Hematopoietic multipotent progenitor cell treated with erythropoietin and hydrocortisone succinate and interleukin-3 and kit ligand, for 4 days (in vitro differentiated cells): ENCODE measurements at regions not wholly inside any gene's neighbourhood (a gene's known extent, or its start where the extent isn't known, plus 50 kb on each side); places are given as distances from the start of the nearest gene placed in this dataset.

Source experiments
- DNase-seq: peaks from one replicate; pipeline ENCODE4 v3.0.0-alpha.2; 2015

DNA sequence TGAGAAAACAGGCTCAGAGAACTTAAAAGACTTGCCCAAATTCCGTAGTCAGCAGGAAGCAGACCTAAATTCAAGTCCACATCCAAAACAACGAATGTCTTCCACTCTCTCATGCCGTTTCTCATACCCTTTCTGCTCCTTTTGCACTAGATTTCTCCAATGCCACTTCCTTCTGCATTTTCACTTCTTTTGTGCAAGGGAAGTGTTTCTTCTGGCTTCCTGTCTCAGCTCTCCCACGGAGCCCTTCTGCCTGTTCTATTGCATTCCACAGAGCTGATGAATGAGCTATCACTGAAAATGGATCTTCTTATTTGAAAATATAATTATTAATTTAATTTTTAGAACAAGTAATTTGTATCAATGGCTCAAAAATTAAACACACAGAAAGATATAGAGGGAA, 56.1 kb upstream of the STK24 start:
- peak; percentile 34 for DNase-seq

DNA sequence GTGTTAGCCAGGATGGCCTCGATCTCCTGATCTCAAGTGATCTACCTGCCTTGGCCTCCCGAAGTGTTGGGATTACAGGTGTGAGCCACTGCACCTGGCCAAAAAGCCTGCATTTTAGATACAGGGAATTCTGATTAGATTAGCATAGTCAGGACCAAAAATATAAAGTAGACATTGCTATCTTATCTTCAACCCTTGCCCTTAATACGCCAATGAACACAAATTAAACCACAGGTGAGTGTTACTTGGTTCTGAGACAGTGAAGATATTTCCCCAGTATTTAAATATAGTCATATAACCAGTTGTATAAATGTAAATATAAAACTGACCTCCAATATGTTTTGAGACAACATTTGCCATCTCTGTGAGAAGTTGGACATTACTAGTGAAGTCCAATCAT, 52.1 kb upstream of the STK24 start:
- DNase-seq: no peak
